ENCODE measurements at regions not wholly inside any gene's neighbourhood (a gene's known extent, or its start where the extent isn't known, plus 50 kb on each side); places are given as distances from the start of the nearest gene placed in this dataset.

GRCh38 chr16:74030000-74030706 is 266.5 kb upstream of the PSMD7 start:
- no peak for TF ChIP-seq CTCF (IDR thresholded peaks at IDR 0.05; ENCODE audit: control extremely low read depth, extremely low read depth, low read depth, missing control alignments)
- CTCF ChIA-PET: no interaction called here
- no peak for DNase-seq (ENCODE audit: extremely low spot score)
- POLR2A ChIA-PET: no interaction called here

- CTCF ChIA-PET: no interaction called here
Measured at GRCh38 chr16:74029115-74029792, 267.4 kb upstream of the PSMD7 start.

GRCh38 chr16:74026373-74027281 is 270.0 kb upstream of the PSMD7 start:
- TF ChIP-seq CTCF (IDR thresholded peaks at IDR 0.05; ENCODE audit: control extremely low read depth, extremely low read depth, low read depth, missing control alignments): no peak
- no peak for DNase-seq (ENCODE audit: extremely low spot score)
- CTCF ChIA-PET: interaction anchor here (0.9 kb wide), 1 partner anchor 11 kb away, joined by 3 read pairs; no protein-coding TSS in a partner anchor
- POLR2A ChIA-PET: no interaction called here

More at GRCh38 chr16:74029115-74029792, 267.4 kb upstream of the PSMD7 start:
- TF ChIP-seq CTCF (IDR thresholded peaks at IDR 0.05; ENCODE audit: control extremely low read depth, extremely low read depth, low read depth, missing control alignments): no peak
- DNase-seq (ENCODE audit: extremely low spot score): no peak
- POLR2A ChIA-PET: no interaction called here

GRCh38 chr16:74024953-74025352 is 271.7 kb upstream of the PSMD7 start:
- ChIA-PET POLR2A (no interaction called here), CTCF (no interaction called here)
- TF ChIP-seq CTCF (IDR thresholded peaks at IDR 0.05; ENCODE audit: control extremely low read depth, extremely low read depth, low read depth, missing control alignments): no peak
- no peak for DNase-seq (ENCODE audit: extremely low spot score)

- POLR2A ChIA-PET: no interaction called here
- no peak for TF ChIP-seq CTCF (IDR thresholded peaks at IDR 0.05; ENCODE audit: control extremely low read depth, extremely low read depth, low read depth, missing control alignments)
- no peak for DNase-seq (ENCODE audit: extremely low spot score)
- CTCF ChIA-PET: no interaction called here
Measured at GRCh38 chr16:74020095-74020670, 276.4 kb upstream of the PSMD7 start.

- ChIA-PET POLR2A (no interaction called here), CTCF (no interaction called here)
- DNase-seq (ENCODE audit: extremely low spot score): no peak
- no peak for TF ChIP-seq CTCF (IDR thresholded peaks at IDR 0.05; ENCODE audit: control extremely low read depth, extremely low read depth, low read depth, missing control alignments)
Measured at GRCh38 chr16:74019612-74020011, 277.0 kb upstream of the PSMD7 start.

All from GM10248 (cell line).